HG02678 (cell line): ENCODE measurements at regions not wholly inside any gene's neighbourhood (a gene's known extent, or its start where the extent isn't known, plus 50 kb on each side); places are given as distances from the start of the nearest gene placed in this dataset.

Source experiments
- ATAC-seq: cut with Tn5 transposase; IDR thresholded peaks from one replicate; pipeline ENCODE4 v1.9.1; 2021; ENCODE audit warnings: mild to moderate bottlenecking, moderate library complexity; ENCODE audit not compliant: unreplicated experiment

DNA sequence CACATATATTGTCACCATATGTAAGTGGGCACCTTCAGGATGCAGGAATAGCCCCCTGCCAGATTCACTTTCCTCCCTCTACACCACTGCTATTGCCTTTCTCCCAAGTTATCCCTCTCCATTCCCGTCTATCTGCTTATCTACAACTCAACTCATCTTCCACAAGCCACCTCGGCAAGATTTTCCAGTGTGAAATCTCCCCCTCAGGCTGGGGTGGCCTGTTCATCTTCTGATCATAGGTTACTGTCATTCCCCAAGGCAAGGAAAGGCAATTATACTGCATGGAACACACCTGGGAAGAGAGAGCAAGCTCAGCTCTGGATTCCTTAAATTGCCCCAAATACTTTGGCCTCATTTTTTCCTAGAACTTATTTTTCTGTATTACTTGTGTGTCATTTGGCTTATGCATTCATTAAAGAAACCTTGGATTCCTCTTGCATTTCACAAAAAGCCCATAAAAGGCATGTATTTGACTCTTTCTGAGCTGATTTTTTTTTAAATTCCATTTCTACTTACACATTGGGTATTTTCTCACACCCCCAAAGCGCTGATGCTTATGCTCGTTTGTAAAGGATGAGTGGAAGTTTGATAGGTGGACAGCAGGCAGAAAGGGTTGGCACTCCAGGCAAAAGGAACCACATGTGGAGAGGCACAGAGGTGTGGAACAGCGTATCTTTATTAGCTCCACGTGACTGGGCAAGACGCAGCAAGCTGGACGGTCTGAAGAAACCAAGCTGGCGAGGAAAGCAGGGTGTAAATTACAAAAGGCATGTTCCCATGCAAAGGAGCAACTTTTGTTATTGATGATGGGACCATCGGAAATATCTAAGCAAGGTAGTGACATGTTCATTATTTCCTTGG lies 169.7 kb upstream of the RAB4A start:
- no peak for ATAC-seq

DNA sequence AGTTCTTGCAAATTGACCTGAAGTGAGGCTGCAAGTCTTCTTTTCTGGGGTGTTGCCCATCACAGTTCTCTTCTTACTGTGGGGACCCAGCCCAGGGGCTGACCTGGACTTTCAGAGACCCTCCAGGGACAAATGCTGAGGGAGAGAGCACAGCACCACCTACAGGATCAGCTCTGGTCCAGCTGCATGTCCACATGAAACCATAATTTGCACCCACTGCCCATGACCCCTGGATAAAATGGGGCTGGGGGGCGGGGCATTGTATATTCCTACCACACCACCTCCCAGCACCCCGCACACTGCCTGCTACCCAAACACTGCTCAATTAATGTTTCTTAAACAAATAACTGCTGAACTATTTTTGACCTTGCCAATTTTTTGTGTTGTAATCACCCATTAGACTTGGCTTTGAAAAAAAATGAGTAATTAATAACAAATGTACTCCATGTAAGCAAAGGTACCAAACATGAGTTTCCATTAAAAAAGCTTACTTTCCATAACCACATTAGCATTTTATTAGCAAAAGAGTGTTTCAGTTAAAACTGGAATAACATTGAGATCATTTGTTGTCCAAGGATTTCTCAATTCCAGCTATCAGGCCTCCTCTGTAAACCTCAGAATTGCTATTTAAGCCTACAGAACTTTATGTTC lies 168.0 kb upstream of the RAB4A start:
- ATAC-seq = no peak

DNA sequence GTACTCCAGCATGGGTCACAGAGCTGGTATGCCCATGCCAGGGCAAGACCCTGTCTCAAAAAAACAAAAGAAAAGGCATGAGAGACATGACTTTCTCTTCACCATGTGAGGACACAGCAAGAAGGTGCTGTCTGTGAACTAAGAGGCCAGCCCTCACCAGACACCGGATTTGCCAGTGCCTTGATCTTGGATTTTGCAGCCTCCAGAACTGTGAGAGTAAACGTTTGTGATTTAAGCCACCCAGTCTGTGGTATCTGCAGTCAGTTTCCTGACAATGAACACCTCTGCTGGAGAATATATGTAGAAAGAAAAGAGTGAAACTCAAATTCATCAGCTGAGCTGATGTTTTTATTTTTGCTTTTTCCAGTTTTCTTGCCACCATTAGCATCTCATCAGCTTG lies 166.3 kb upstream of the RAB4A start:
- ATAC-seq = no peak

DNA sequence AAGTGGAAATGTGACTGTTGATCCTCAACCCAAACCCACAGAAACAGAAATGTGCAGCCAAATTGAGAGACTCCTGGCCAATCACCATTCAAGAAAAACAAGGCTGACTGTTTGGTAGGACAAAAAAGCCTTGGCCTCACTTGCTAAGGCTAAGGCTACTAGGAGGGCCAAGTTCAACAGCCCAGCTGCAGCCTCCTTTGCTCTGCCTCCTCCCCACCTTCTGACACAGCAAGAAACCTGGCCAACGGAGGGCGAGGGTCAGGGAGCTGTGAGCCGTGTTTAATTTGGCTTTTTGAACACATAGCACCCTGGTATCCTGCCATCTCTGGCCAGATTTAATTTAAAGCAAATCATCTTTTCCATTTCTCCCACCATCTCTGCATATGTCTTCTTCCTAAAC lies 165.8 kb upstream of the RAB4A start:
- ATAC-seq = no peak

DNA sequence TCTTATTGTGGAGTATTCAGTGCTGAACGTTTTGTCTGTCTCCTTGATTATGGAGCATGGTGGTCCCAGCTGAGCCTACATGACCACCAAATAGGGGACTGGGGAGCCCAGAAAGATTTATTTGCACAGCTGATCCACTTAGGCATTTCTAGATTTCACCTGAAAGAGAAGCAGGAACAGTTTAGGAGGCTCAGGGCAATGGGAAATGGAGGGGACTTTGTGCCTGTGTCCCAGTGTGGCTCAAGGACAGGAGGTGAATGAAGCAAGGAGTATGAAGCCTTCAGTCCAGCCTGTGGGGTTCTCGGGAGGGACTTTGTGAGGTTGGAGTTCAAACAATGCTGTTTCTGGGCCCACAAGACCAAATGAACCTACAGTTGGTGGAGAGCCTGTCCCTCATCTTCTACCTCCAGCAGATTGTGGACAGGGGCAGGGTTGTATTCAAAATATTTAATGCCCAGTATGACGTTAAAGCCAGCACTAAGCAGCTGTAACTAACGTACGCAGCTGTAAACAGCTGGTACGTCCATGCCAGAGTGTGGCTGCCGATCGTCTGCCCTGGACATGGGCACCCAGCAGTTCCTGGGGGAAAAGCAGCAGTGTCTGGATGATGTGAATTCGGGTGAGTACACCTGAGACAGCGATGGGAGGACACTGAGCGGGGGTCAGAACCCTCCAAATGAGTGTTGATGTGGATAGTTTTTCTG lies 164.9 kb upstream of the RAB4A start:
- no peak for ATAC-seq

DNA sequence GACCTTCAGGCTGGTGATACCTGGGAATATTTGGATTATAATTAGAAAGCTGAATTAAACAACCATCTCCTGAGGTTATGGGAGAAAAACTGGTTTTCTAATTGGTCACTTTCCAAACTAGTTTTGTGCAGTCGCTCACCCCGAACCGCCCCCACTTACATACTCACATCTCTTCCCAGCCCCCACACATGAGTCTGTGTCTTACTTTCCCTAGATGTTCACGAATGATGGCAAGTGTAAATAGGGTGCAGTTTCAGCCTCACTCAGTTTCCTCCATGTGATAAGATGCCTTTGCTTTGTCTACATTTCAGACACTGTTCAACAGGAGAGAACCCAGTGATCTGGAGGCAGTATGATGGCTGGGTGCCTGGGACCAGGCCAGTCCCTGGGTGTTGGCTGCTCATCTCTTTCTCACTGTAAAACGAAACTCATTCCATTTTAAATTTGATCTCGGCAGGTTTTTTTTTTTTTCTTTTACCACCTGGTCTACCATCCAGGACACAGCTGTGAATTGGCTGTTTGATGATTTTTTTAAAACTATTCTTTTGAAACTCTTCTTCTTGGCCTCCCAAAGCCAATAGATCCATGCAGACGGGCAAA lies 164.3 kb upstream of the RAB4A start:
- no peak for ATAC-seq

DNA sequence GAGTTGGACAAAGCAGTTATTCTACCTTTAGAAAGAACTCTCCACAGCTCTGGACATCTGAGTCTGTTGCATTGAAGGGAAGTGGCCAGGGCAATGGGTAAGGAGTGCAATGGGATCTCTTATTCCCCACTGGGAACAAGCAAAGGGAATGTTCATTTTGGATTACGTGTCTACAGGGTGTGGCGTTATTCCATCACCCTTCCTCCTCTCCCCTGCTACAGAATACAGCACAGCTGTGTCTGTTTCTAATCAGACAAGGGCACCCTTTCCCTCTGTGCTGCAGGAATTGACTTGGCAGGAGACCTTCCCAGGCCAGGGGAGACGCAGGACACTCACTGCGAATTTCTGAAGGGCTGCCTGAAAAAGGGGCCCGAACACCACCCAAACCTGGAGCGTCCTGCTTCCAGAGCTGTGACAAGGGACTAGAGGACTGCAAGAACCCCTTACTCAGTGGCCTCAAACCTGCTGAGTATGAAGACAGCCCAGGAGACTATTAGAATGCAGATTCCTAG lies 163.6 kb upstream of the RAB4A start:
- ATAC-seq = no peak

DNA sequence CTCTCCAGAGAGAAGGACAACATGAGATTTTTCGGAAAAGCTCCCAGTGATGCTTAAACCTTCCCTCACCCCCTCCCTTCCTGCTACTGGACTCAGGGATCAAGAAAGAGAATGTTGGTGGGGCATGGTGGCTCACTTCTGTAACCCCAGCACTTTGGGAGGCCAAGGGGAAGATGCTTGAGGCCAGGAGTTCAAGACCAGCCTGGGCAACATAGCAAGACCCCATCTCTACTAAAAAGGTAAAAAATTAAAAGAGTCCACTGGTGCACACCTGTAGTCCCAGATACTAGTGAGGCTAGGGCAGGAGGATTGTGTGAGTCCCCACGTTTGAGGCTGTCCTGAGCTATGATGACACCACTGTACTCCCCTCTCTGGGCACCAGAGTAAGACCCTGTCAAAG lies 162.9 kb upstream of the RAB4A start:
- ATAC-seq = no peak

DNA sequence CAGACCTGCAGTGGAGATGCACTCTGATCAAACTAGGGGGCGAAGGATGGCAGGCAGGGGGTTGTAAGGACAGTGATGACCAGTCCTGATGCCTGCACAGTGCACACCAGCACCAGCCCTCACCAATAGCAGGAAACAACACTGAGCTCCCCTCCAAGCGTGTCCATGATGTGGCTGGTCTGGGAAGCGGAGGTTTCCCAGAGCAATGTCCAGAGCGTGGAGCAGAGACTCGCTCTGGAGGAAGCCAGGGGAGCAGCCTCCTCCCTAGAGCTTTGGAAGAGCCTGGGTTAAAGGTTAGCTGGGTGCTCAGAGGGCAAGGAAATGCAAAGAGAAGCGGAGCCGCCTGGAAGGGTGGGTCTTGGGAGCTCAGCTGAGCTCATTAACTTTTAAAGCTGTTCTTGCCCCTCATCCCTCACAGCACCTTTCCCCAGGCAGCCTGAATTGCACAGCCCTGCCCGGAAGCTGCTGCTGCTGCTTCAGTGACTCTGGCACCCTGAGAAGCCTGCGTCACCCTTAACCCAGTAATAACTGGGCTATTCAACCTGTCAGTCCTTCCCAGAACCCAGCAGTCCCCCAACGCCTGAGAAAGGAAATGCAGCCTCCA lies 162.2 kb upstream of the RAB4A start:
- no peak for ATAC-seq

DNA sequence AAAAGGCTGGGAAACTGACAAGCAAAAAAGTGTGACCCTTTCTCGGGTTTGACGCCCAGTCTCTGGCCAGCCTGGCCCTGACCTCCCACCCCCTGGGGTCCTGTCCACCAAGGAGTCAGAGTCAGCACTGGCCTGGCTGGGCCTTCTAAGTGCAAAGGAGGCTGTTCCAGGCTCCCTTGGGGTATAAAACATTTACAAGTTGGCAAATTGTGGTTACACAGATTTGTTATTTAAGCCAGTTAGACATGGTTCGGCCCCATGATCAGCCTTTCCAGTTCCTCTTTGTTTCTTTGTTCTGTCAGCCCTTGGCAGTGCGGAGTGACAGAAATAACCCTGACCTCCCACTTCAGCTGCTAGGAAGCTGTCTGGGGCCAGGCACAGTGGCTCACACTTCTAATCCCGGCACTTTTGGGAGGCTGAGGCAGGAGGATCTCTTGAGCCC lies 161.6 kb upstream of the RAB4A start:
- no peak for ATAC-seq

DNA sequence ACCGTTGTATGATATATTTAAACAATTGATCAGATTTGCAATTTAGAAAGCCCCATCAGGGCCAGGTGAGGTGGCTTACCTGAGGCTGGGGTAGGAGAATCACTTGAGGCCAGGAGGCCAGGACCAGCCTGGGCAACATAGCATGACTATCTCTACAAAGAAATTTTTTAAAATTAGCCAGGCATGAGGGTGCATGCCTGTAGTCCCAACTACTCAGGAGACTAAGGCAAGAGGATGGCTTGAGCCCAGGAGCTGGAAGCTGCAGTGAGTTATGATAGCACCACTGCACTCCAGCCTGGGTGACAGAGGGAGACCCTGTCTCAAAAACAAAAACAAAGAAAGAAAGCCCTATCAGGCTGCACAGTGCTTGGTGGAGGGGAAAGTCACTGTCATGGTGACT lies 159.9 kb upstream of the RAB4A start:
- no peak for ATAC-seq

DNA sequence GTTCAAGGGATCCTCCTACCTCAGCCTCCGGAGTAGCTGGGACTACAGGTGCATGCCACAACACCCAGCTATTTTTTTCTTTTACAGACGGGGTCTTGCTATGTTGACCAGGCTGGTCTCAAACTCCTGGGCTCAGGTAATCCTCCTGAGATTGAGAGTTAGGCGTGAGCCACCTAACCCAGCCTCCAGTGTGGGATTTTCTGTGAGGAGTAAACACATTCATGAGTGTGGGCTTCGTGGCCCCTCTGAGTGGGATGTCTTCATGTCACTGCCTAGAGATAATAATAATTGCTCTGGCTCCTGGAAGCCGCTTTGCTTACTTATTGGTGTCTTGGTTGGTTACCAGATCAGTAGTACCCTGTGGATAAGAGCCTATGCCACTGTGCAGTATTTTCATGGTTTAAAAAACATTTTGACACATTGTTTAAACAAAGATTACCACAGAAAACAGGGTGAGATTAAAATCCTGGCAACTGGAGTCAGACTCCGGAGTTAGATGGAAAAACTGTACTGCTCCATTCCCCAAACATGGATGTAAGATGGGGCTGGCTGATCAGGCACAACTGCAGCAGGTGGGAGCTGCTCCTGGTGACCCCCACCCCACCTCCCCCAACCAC lies 159.1 kb upstream of the RAB4A start:
- no peak for ATAC-seq

DNA sequence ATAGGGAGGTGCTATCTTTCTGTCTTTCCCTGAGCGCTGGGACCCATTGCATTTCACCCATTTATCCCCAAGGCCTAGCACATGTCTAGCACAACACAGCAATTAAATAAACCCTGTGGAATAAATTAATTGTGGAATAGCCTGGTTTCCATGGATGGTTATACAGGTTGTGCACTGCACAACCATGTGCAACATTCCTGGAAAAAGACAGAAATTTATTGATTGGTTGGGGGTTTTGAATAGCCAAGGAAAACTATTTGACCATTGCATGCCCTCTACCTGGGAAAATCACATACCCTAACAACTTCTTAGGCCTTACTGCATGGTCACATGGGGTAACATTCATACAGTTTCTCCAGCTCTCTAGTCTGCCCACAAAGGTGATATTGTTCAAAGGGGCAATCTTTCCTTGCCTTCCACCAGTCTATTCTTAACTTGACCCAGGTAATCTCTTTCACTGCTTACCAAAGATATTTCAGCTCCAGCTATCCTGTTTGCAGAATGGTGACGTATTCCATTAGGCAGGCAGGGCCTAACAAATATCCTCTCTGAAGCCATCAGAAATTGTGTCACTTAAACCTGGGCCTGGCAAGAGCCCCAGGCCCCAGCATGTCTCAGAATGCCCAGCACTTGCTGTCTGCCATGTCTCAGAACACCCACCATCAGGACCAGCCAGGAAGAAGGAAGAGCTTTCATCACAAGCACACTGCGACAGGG lies 157.9 kb upstream of the RAB4A start:
- ATAC-seq = no peak

DNA sequence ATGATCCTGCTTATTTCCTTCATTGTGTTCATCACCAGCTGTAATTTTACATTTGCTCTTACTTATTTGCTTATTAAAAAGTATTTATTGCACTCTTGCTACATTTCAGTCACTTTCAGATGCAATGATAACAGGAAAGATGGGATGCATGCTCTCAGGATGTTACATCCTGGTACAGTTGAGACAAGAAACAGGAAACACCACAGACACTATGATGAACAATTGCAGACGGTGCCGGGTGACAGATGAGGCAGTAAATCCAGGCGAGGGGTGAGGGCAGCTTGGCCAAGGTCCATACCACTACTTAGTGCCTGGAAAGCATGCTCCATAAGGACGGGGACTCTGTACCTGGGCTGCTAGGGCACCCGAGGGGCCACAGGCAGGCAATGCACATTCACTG lies 156.6 kb upstream of the RAB4A start:
- ATAC-seq = no peak

DNA sequence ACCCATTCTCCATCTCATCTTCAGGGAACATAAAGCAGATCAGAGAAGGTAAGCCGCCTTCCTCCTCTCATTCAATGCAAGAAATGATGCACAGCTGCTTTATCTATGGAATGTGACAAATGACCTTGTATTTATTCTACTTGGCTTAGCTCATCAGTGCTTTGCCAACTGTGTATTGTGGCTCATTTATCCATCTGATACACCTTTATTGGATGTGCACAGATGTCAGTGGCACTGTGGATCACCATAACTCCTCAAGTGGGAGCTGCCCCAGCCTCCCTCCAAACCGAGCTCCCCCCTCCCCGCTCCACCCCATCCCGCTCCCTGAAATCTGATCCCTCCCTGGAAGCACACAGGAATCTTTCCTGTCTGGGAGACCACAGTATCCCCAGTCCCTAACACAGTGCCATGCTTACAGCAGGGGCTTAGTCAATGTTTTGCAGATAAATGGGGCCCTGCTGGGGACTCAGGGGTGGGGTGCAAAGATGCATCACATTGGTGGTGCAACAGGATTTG lies 156.0 kb upstream of the RAB4A start:
- ATAC-seq = no peak

DNA sequence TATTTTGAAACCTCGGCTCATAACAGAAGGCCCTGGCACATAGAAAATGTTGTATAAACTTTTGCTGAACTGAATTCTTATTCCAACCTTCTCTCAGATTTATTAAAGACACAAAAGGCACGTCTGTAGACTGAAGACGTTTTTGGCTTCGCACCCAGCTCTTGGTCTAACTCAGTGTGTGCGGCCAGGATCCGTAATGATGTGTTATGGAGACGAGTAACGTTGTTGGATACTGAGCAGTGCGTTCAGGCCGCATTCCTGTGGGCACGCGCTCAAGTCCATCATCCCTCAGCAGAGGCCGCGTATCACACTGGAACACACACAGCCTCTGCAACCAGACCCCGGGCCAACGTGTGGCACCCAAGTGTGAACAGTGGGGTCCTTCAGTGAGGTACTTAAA lies 154.8 kb upstream of the RAB4A start:
- ATAC-seq = no peak

DNA sequence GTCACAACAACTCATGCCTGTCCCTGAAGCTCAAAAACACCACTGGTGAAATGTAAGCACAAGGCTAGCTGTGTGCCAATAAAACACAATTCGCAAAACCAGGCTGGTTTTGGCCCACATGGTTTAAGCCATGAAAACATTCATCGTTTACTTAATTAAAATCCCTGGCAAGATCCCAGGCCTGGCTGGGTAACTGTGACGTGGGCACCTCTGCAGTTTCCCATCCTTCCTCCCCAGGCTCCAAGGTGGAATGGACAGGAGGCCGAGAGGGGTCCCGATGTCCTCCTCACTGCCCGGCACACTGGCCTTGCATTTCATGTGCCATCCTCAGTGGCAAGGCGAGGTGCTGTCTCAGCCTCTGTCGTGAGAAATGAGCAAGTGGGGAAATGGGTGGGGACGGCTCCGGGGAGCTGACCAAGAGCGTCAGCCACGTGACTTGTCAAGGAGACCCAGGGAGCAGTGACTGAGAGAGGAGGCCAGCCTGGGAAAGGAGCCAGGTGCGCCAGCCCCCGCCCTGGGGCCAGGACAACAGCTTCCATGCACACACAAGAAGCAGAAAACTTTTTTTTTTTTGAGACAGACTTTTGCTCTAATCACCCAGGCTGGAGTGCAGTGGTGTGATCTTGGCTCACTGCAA lies 153.1 kb upstream of the RAB4A start:
- ATAC-seq = no peak

DNA sequence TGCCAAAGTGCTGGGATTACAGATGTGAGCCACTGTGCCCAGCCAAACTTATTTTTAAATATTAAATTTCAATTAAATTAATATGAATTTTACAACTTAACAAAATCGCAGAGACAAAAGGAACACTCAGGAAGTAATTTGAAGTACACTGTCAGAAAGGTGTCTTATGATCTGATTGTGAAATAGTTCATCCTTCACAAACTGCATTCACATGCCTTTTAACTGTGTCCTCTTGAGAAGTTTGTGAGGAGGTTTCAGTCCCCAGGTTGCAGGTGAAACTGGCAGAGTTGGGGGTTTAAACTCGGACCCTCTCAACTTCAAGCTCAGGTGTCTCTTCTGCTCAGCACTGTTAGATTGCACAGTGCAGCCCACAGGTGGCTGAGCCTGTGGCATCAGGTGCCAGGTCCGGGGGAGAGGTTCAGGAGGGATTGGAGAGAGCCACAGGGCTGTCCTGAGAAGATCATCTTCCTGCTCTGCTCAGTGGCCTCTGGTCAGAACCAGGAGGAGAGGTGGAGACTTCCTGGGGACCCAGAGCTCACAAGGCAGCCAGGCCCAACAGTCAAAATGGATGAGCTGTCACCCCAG lies 152.3 kb upstream of the RAB4A start:
- no peak for ATAC-seq

DNA sequence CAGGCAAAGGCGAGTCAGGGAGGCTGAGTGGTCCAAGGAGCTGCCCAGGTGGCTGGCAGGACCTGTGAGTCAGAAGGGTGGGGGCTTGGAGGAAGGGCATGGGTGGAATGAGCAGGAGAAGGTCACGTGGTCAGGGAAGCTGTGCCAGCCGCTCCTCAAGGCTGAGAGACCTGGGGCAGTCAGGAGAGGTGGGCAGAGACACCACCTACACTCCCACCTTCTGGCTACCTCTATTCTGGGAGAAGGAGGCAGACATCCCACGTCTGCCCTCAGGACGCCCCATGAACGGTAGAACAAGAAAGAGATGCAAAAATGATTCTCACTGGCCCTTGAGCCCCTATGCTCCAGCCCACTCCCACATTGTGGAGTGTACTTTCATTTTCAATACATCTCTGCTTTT lies 151.8 kb upstream of the RAB4A start:
- no peak for ATAC-seq
